Central memory CD8-positive, alpha-beta T cell (primary cell): ENCODE measurements at regions not wholly inside any gene's neighbourhood (a gene's known extent, or its start where the extent isn't known, plus 50 kb on each side); places are given as distances from the start of the nearest gene placed in this dataset.

ENCODE experiments used
- ATAC-seq: fragments of 150-1000 bp; cut with Tn5 transposase; replicated peaks from 2 replicates; pipeline ENCODE4 v1.10.0; 2022; ENCODE audit warnings: mild to moderate bottlenecking, moderate FRiP score, moderate number of reproducible peaks; ENCODE audit not compliant: poor library complexity, severe bottlenecking; ENCODE audit errors: extremely low read depth
- DNase-seq, 2 donors: peaks; one replicate each; pipeline ENCODE4 v3.0.0; 2021; ENCODE audit warnings: low spot score in 2 of 2
- H3K27ac Mint-ChIP-seq: one replicate; pipeline ENCODE4 v1.8.0; 2022; ENCODE audit warnings: low read depth, mild to moderate bottlenecking, moderate library complexity, mixed read lengths
- H3K27me3 Mint-ChIP-seq: one replicate; pipeline ENCODE4 v1.8.0; 2022; ENCODE audit warnings: mixed read lengths
- H3K36me3 Mint-ChIP-seq: one replicate; pipeline ENCODE4 v1.8.0; 2022; ENCODE audit warnings: mild to moderate bottlenecking, moderate library complexity, mixed read lengths; ENCODE audit not compliant: insufficient read depth
- H3K4me1 Mint-ChIP-seq: one replicate; pipeline ENCODE4 v1.8.0; 2022; ENCODE audit warnings: mixed read lengths
- H3K4me3 Mint-ChIP-seq: one replicate; pipeline ENCODE4 v1.8.0; 2022; ENCODE audit warnings: mild to moderate bottlenecking, moderate library complexity, mixed read lengths
- H3K9me3 Mint-ChIP-seq: one replicate; pipeline ENCODE4 v1.8.0; 2022; ENCODE audit warnings: mixed read lengths

DNA sequence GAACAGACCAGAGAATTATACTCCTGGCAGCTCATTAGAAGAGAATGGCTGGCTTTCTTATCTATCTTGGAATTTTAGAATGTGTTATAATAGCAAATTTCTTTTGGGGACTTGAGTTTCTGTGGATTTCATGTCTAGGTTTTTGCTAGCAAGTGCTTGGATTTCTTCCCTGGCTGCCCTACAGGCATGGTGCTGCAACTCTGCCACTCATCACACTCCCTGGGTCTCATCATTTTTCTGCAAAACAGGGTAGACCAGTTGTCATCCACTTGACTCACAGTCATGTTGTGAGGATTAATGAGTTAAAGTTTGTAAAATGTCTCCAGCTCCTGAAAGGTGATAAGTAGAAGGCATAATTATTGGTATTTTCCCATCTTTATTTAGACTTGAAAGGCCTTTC lies 60.7 kb upstream of the LCORL start:
- no peak overlapping the region for H3K4me3 Mint-ChIP-seq
- H3K9me3 Mint-ChIP-seq, result no peaks in the 10 kb centered on the region
- H3K36me3 Mint-ChIP-seq, result no peaks in the 10 kb centered on the region
- H3K4me1 Mint-ChIP-seq, result no peaks in the 10 kb centered on the region
- no peak overlapping the region for H3K27ac Mint-ChIP-seq
- ATAC-seq, result no peak
- DNase-seq, result no peak
- peaks cover 58% of the 10 kb centered on the region for H3K27me3 Mint-ChIP-seq

DNA sequence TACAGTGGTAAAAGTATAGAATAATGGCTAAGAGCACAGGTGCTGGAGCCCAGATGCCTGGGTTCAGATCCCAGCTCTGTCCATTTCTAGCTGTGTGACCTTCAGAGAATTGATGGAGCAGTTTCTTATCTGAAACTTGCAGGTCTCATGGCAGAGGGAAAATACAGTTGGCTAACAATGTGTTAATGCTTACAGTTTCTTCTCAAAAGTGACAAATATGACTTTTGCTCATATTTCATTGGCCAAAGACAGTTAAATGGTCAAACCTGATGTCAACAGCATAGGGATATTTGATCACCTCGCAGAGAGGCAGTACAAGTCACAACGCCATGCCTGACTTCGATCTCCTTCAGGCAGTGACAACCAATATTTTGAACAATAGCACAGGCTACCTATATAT lies 60.2 kb upstream of the LCORL start:
- H3K4me1 Mint-ChIP-seq, result no peaks in the 10 kb centered on the region
- H3K27me3 Mint-ChIP-seq, result peaks cover 53% of the 10 kb centered on the region
- no peak overlapping the region for H3K4me3 Mint-ChIP-seq
- no peak overlapping the region for H3K27ac Mint-ChIP-seq
- DNase-seq (no peak), ATAC-seq (no peak)
- H3K9me3 Mint-ChIP-seq, result no peaks in the 10 kb centered on the region
- no peaks in the 10 kb centered on the region for H3K36me3 Mint-ChIP-seq

GRCh38 chr4:18077808-18078207 lies 56.3 kb upstream of the LCORL start:
- no peak overlapping the region for H3K4me3 Mint-ChIP-seq
- no peak overlapping the region for H3K27ac Mint-ChIP-seq
- H3K9me3 Mint-ChIP-seq, result no peaks in the 10 kb centered on the region
- H3K36me3 Mint-ChIP-seq, result peaks cover 2% of the 10 kb centered on the region
- no peak for ATAC-seq
- DNase-seq, result no peak
- peaks cover 35% of the 10 kb centered on the region for H3K27me3 Mint-ChIP-seq
- H3K4me1 Mint-ChIP-seq, result peaks cover 9% of the 10 kb centered on the region

- Mint-ChIP-seq H3K27me3 (peaks cover 46% of the 10 kb centered on the region), H3K36me3 (peaks cover 2% of the 10 kb centered on the region), H3K9me3 (no peaks in the 10 kb centered on the region), H3K4me1 (peaks cover 9% of the 10 kb centered on the region), H3K27ac (no peak overlapping the region), H3K4me3 (no peak overlapping the region)
- peak in 1 of 2 donors; percentile 24 for DNase-seq
- peak; percentile 64 for ATAC-seq
These were observed 54.4 kb upstream of the LCORL start for GRCh38 chr4:18075823-18076433.

- H3K4me1 Mint-ChIP-seq, result peaks cover 9% of the 10 kb centered on the region
- no peak for DNase-seq
- H3K27ac Mint-ChIP-seq, result no peak overlapping the region
- ATAC-seq, result no peak
- H3K27me3 Mint-ChIP-seq, result peaks cover 51% of the 10 kb centered on the region
- no peak overlapping the region for H3K4me3 Mint-ChIP-seq
- peaks cover 2% of the 10 kb centered on the region for H3K36me3 Mint-ChIP-seq
- H3K9me3 Mint-ChIP-seq, result no peaks in the 10 kb centered on the region
These were observed 50.3 kb upstream of the LCORL start for GRCh38 chr4:18071894-18072293.
